OCI-LY1 (cell line): ENCODE measurements at regions not wholly inside any gene's neighbourhood (a gene's known extent, or its start where the extent isn't known, plus 50 kb on each side); places are given as distances from the start of the nearest gene placed in this dataset.

Experiments
- H2AFZ ChIP-seq: fragments of 200-600 bp; sonication (generic), shearing (Covaris generic); 2 replicates; pipeline ENCODE4 v1.6.0; 2014; ENCODE audit warnings: antibody characterized with exemption, mild to moderate bottlenecking, low read length
- H3F3A ChIP-seq: fragments of 200-600 bp; sonication (generic), shearing (Covaris generic); 2 replicates; pipeline ENCODE4 v1.6.0; 2014; ENCODE audit warnings: mild to moderate bottlenecking, antibody characterized with exemption, low read length, moderate library complexity; ENCODE audit not compliant: insufficient read depth
- H3K27ac ChIP-seq: fragments of 200-600 bp; sonication (generic); 2 replicates; pipeline ENCODE4 v1.5.1; 2014; ENCODE audit warnings: low read length, mixed run types, mild to moderate bottlenecking, low read depth; ENCODE audit not compliant: poor library complexity, severe bottlenecking
- H3K27me3 ChIP-seq: fragments of 200-600 bp; sonication (generic); 2 replicates; pipeline ENCODE4 v1.6.0; 2014; ENCODE audit warnings: antibody characterized with exemption, mild to moderate bottlenecking, low read length, moderate library complexity; ENCODE audit not compliant: insufficient read depth
- H3K36me3 ChIP-seq: fragments of 200-600 bp; sonication (generic); 2 replicates; pipeline ENCODE4 v1.6.1; 2014; ENCODE audit warnings: mild to moderate bottlenecking, antibody characterized with exemption, low read length, moderate library complexity, mixed read lengths; ENCODE audit not compliant: insufficient read depth
- H3K4me1 ChIP-seq: fragments of 200-600 bp; sonication (generic); 2 replicates; pipeline ENCODE4 v1.5.1; 2014; ENCODE audit warnings: mild to moderate bottlenecking, low read length, moderate library complexity; ENCODE audit not compliant: insufficient read depth, severe bottlenecking
- H3K4me2 ChIP-seq: fragments of 200-600 bp; sonication (generic), shearing (Covaris generic); 2 replicates; pipeline ENCODE4 v1.6.1; 2014; ENCODE audit warnings: low read length
- H3K4me3 ChIP-seq: fragments of 200-600 bp; sonication (generic); 2 replicates; pipeline ENCODE4 v1.5.1; 2014; ENCODE audit warnings: low read length, low read depth, mild to moderate bottlenecking, mixed read lengths; ENCODE audit not compliant: poor library complexity, severe bottlenecking
- H3K79me2 ChIP-seq: fragments of 200-600 bp; shearing (Covaris generic); 2 replicates; pipeline ENCODE4 v1.6.1; 2016; ENCODE audit warnings: mixed run types, low read length, mixed read lengths; ENCODE audit not compliant: insufficient read depth
- H3K9ac ChIP-seq: fragments of 200-600 bp; sonication (generic), shearing (Covaris generic); 2 replicates; pipeline ENCODE4 v1.6.1; 2014; ENCODE audit warnings: mild to moderate bottlenecking, low read length, mixed read lengths
- H3K9me2 ChIP-seq: fragments of 200-600 bp; sonication (generic), shearing (Covaris generic); 2 replicates; pipeline ENCODE4 v1.6.1; 2014; ENCODE audit warnings: low read depth, mild to moderate bottlenecking, low read length, mixed read lengths
- H3K9me3 ChIP-seq: fragments of 200-600 bp; shearing (Covaris generic); 2 replicates; pipeline ENCODE4 v1.6.1; 2014; ENCODE audit warnings: low read length, mixed read lengths
- H4K20me1 ChIP-seq: fragments of 200-600 bp; sonication (generic), shearing (Covaris generic); 2 replicates; pipeline ENCODE4 v1.6.0; 2016; ENCODE audit warnings: mild to moderate bottlenecking, low read length; ENCODE audit not compliant: insufficient read depth
- CTCF ChIP-seq: fragments of 200-600 bp; sonication (generic), shearing (Covaris generic); IDR thresholded peaks from 2 replicates; pipeline ENCODE4 v1.5.1; 2017; ENCODE audit warnings: mild to moderate bottlenecking, antibody characterized with exemption, low read length, moderate library complexity, mixed read lengths
- EZH2 ChIP-seq: fragments of 200-600 bp; sonication (generic), shearing (Covaris generic); IDR thresholded peaks from 2 replicates; pipeline ENCODE4 v1.8.0; 2017; ENCODE audit warnings: borderline replicate concordance, mixed run types, mild to moderate bottlenecking, antibody characterized with exemption, low read length, moderate library complexity, mixed read lengths

GRCh38 chr15:97401195-97401594 is 559.3 kb upstream of the ARRDC4 start:
- Histone ChIP-seq H3K36me3 (no peaks in the 10 kb centered on the region), H3K9me3 (no peaks in the 10 kb centered on the region), H3K79me2 (no peaks in the 10 kb centered on the region), H2AFZ (no peak overlapping the region), H3K4me1 (no peaks in the 10 kb centered on the region), H3K9ac (no peak overlapping the region), H3F3A (no peaks in the 10 kb centered on the region), H3K9me2 (no peaks in the 10 kb centered on the region), H3K4me2 (no peak overlapping the region), H3K4me3 (no peak overlapping the region), H4K20me1 (no peaks in the 10 kb centered on the region), H3K27me3 (no peaks in the 10 kb centered on the region), H3K27ac (no peak overlapping the region)
- no peak for TF ChIP-seq EZH2
- no peak for TF ChIP-seq CTCF

GRCh38 chr15:97401970-97402369 is 558.5 kb upstream of the ARRDC4 start:
- TF ChIP-seq CTCF, result no peak
- TF ChIP-seq EZH2, result no peak
- Histone ChIP-seq H3K27me3 (no peaks in the 10 kb centered on the region), H3K79me2 (no peaks in the 10 kb centered on the region), H3K4me1 (no peaks in the 10 kb centered on the region), H3K27ac (no peak overlapping the region), H3K9ac (no peak overlapping the region), H3K36me3 (no peaks in the 10 kb centered on the region), H3F3A (no peaks in the 10 kb centered on the region), H3K9me3 (no peaks in the 10 kb centered on the region), H3K4me2 (no peak overlapping the region), H2AFZ (no peak overlapping the region), H4K20me1 (no peaks in the 10 kb centered on the region), H3K4me3 (no peak overlapping the region), H3K9me2 (no peaks in the 10 kb centered on the region)

- Histone ChIP-seq H3K4me3 (no peak overlapping the region), H3K27ac (no peak overlapping the region), H3K79me2 (no peaks in the 10 kb centered on the region), H3K27me3 (no peaks in the 10 kb centered on the region), H3K9me2 (no peaks in the 10 kb centered on the region), H4K20me1 (no peaks in the 10 kb centered on the region), H3F3A (no peaks in the 10 kb centered on the region), H2AFZ (no peak overlapping the region), H3K9ac (no peak overlapping the region), H3K9me3 (no peaks in the 10 kb centered on the region), H3K4me1 (no peaks in the 10 kb centered on the region), H3K4me2 (no peak overlapping the region), H3K36me3 (no peaks in the 10 kb centered on the region)
- TF ChIP-seq EZH2 (no peak), CTCF (no peak)
Observed at GRCh38 chr15:97406841-97407240, 553.7 kb upstream of the ARRDC4 start.
